SK-N-SH treated with all-trans-retinoic acid at 6 μM for 48 hours (cell line): ENCODE measurements at regions not wholly inside any gene's neighbourhood (a gene's known extent, or its start where the extent isn't known, plus 50 kb on each side); places are given as distances from the start of the nearest gene placed in this dataset.

Source experiments
- SNAI2 ChIP-seq: fragments of 250-450 bp; sonication (Bioruptor Pico); IDR thresholded peaks from 2 replicates; pipeline ENCODE4 v1.5.0; 2020; ENCODE audit warnings: mild to moderate bottlenecking, moderate library complexity
- TF ChIP-seq, protein P1 (sequence below): fragments of 250-450 bp; sonication (Bioruptor Pico); IDR thresholded peaks from 2 replicates; pipeline ENCODE4 v1.8.0; 2020; ENCODE audit warnings: mild to moderate bottlenecking, moderate library complexity, borderline replicate concordance

DNA sequence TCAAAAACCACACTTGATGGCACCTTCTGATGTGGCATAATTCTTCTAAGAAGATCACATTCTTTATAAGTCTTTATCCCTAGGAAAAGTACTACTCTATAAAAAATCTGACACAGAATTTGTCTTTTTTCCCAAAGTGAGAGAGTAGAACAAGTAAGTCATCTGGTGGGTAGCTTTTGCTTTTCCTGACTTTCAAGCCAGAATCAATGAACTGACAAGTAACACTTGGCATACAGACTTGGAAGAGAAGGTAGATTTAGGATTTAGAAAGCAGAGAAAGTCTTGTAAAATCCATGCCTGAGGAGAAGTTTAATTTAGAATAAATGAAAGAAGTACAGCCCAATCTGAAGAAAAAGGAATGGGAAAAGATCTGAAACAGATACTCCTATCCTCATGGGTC lies 66.6 kb upstream of the TUSC7 start:
- no peak for TF ChIP-seq SNAI2 (CRISPR knock-in tag)
- TF ChIP-seq, protein P1, sequence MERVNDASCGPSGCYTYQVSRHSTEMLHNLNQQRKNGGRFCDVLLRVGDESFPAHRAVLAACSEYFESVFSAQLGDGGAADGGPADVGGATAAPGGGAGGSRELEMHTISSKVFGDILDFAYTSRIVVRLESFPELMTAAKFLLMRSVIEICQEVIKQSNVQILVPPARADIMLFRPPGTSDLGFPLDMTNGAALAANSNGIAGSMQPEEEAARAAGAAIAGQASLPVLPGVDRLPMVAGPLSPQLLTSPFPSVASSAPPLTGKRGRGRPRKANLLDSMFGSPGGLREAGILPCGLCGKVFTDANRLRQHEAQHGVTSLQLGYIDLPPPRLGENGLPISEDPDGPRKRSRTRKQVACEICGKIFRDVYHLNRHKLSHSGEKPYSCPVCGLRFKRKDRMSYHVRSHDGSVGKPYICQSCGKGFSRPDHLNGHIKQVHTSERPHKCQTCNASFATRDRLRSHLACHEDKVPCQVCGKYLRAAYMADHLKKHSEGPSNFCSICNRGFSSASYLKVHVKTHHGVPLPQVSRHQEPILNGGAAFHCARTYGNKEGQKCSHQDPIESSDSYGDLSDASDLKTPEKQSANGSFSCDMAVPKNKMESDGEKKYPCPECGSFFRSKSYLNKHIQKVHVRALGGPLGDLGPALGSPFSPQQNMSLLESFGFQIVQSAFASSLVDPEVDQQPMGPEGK (CRISPR knock-in tag): no peak
